CD4-positive, alpha-beta memory T cell (primary cell): ENCODE measurements at regions not wholly inside any gene's neighbourhood (a gene's known extent, or its start where the extent isn't known, plus 50 kb on each side); places are given as distances from the start of the nearest gene placed in this dataset.

ENCODE experiments used
- CTCF ChIA-PET: fragments of 350-600 bp; sonication (Branson Sonifier 250); formaldehyde crosslinking; loops from one replicate; lab custom pipeline; 2021; ENCODE audit warnings: inconsistent platforms; ENCODE audit not compliant: partially characterized antibody; lab: Charles Lee
- POLR2A ChIA-PET: fragments of 350-600 bp; sonication (Branson Sonifier 250); formaldehyde crosslinking; loops from one replicate; lab custom pipeline; 2021; ENCODE audit not compliant: partially characterized antibody; lab: Charles Lee
- DNase-seq, 5 donors: peaks; one replicate each; pipeline versions ENCODE4 v3.0.0 to v3.0.0-alpha.2; 2020 to 2022; ENCODE audit warnings: mixed read lengths in 1 of 5
- H3K27ac ChIP-seq: one replicate; pipeline ENCODE4 v1.7.0; 2013; ENCODE audit warnings: low read depth, low read length
- H3K27me3 ChIP-seq: 2 replicates; pipeline ENCODE4 v1.7.0; 2013; ENCODE audit warnings: mild to moderate bottlenecking, low read length, moderate library complexity; ENCODE audit not compliant: insufficient read depth
- H3K36me3 ChIP-seq: 2 replicates; pipeline ENCODE4 v1.7.0; 2013; ENCODE audit warnings: mild to moderate bottlenecking, low read length, moderate library complexity; ENCODE audit not compliant: insufficient read depth
- H3K4me1 ChIP-seq: 2 replicates; pipeline ENCODE4 v1.7.0; 2013; ENCODE audit warnings: mild to moderate bottlenecking, low read length, moderate library complexity; ENCODE audit not compliant: insufficient read depth
- H3K4me3 ChIP-seq, 2 donors: one replicate each; pipeline ENCODE4 v1.7.0; 2013; ENCODE audit warnings: low read length in 2 of 2, mild to moderate bottlenecking in 1 of 2
- H3K9me3 ChIP-seq, 2 donors: one replicate each; pipeline ENCODE4 v1.7.0; 2013; ENCODE audit warnings: low read length in 2 of 2, control low read depth in 1 of 2; ENCODE audit not compliant: control insufficient read depth in 1 of 2
- H3K27ac Mint-ChIP-seq, 7 donors: one replicate each; pipeline ENCODE4 v1.8.0; 2020 to 2021; ENCODE audit warnings: mixed read lengths in 7 of 7, mild to moderate bottlenecking in 6 of 7, inconsistent platforms in 3 of 7, moderate library complexity in 3 of 7
- H3K27me3 Mint-ChIP-seq, 2 donors: one replicate each; pipeline ENCODE4 v1.8.0; 2020 to 2021; ENCODE audit warnings: mixed read lengths in 2 of 2
- H3K36me3 Mint-ChIP-seq, 2 donors: one replicate each; pipeline ENCODE4 v1.8.0; 2020 to 2021; ENCODE audit warnings: mixed read lengths in 2 of 2, inconsistent platforms in 1 of 2, mild to moderate bottlenecking in 1 of 2
- H3K4me1 Mint-ChIP-seq, 4 donors: one replicate each; pipeline ENCODE4 v1.8.0; 2020 to 2021; ENCODE audit warnings: mixed read lengths in 4 of 4, mild to moderate bottlenecking in 1 of 4
- H3K4me3 Mint-ChIP-seq, 8 donors: one replicate each; pipeline ENCODE4 v1.8.0; 2020 to 2021; ENCODE audit warnings: mixed read lengths in 8 of 8, mild to moderate bottlenecking in 7 of 8, moderate library complexity in 6 of 8, inconsistent platforms in 3 of 8
- H3K9me3 Mint-ChIP-seq, 8 donors: one replicate each; pipeline ENCODE4 v1.8.0; 2020 to 2021; ENCODE audit warnings: mixed read lengths in 8 of 8, mild to moderate bottlenecking in 5 of 8, inconsistent platforms in 3 of 8, moderate library complexity in 1 of 8
- intact Hi-C: fragments of 100-400 bp; cut with micrococcal nuclease; formaldehyde crosslinking; loops from one replicate; pipeline ENCODE4 v1.15.1; 2023

DNA sequence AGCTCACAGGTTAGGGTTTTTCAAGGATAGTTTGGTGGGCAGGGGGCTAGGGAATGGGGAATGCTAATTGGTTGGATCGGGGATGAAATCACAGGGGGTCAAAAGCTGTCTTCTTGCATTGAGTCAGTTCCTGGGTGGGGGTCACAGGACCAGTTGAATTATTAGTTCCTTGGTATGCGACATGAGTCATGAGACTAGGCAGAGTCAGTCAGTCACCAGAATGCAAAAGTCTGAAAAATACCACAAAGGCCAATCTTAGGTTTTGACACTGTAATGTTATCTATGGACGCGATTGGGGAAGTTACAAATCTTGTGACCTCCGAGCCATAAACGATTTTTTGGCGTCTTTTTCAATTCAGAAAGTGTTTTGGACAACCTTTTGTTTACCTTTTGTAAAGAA lies 101.2 kb downstream of the ZNF519 start:
- no peaks in the 10 kb centered on the region for H3K36me3 Mint-ChIP-seq
- H3K4me3 ChIP-seq = no peak overlapping the region
- H3K4me1 Mint-ChIP-seq = no peaks in the 10 kb centered on the region
- CTCF ChIA-PET = no interaction called here
- H3K4me3 Mint-ChIP-seq = no peak overlapping the region
- no peaks in the 10 kb centered on the region for H3K4me1 ChIP-seq
- H3K36me3 ChIP-seq = no peaks in the 10 kb centered on the region
- DNase-seq = no peak
- H3K9me3 Mint-ChIP-seq = peaks cover 0 to 4% (median 0%) of the 10 kb centered on the region in 8 donors
- no peaks in the 10 kb centered on the region for H3K27me3 ChIP-seq
- H3K9me3 ChIP-seq = no peaks in the 10 kb centered on the region
- H3K27ac Mint-ChIP-seq = no peak overlapping the region
- no peak overlapping the region for H3K27ac ChIP-seq
- intact Hi-C loops = no loop called here
- POLR2A ChIA-PET = no interaction called here
- H3K27me3 Mint-ChIP-seq = peaks cover 4 to 8% of the 10 kb centered on the region in 2 donors

DNA sequence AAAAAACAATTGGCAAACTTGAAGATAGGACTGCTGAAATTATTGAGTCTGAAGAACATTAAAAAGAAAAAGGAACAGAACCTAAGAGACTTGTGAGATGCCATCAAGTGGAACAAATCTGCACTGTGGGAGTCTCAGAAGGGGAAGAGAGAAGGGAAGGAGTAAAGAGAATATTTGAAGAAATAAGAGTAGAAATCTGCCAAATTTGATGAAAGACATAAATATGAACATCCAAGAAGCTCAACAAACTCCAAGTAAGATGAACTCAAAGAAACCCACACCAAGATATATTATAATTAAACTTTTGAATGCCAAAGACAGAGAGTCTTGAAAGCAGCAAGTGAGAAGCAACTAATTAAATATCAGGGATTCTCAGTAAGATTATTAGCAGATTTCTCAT lies 102.7 kb downstream of the ZNF519 start:
- Histone ChIP-seq H3K27me3 (no peaks in the 10 kb centered on the region), H3K9me3 (no peaks in the 10 kb centered on the region), H3K27ac (no peak overlapping the region), H3K36me3 (no peaks in the 10 kb centered on the region), H3K4me3 (no peak overlapping the region), H3K4me1 (no peaks in the 10 kb centered on the region)
- Mint-ChIP-seq H3K4me3 (no peak overlapping the region), H3K9me3 (peaks cover 0 to 4% (median 0%) of the 10 kb centered on the region in 8 donors), H3K27ac (no peak overlapping the region), H3K27me3 (peaks cover 2 to 8% of the 10 kb centered on the region in 2 donors), H3K36me3 (no peaks in the 10 kb centered on the region), H3K4me1 (no peaks in the 10 kb centered on the region)
- CTCF ChIA-PET = no interaction called here
- intact Hi-C loops = loop anchor here (10.0 kb wide), 1 partner anchor 45 kb away; no protein-coding TSS in a partner anchor
- no peak for DNase-seq
- POLR2A ChIA-PET = no interaction called here

DNA sequence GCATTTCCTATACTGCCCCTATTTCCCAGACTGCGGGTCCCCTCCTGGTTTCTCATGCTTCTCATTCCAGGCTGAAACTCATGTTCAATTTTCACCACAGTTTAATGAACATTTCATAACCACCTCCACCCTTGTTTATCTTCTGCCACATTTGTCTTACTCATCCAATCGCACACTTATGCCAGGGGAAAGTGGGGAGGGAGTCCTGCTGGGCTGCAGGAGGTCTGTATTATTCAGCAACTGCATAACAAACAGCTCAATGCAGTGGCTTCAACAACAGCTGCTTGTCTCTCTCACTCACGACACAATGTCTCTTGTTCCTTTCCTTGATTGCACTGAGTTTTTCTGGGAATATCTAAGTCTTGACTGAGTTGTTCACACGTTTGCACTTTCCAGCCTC lies 106.0 kb downstream of the ZNF519 start:
- Histone ChIP-seq H3K4me3 (no peak overlapping the region), H3K27ac (no peak overlapping the region), H3K4me1 (no peaks in the 10 kb centered on the region), H3K9me3 (no peaks in the 10 kb centered on the region), H3K36me3 (no peaks in the 10 kb centered on the region), H3K27me3 (no peaks in the 10 kb centered on the region)
- Mint-ChIP-seq H3K27me3 (peaks cover 5 to 17% of the 10 kb centered on the region in 2 donors), H3K36me3 (no peaks in the 10 kb centered on the region), H3K27ac (no peak overlapping the region), H3K4me3 (no peak overlapping the region), H3K4me1 (no peaks in the 10 kb centered on the region), H3K9me3 (peaks cover 0 to 4% (median 0%) of the 10 kb centered on the region in 8 donors)
- DNase-seq = no peak
- ChIA-PET CTCF (no interaction called here), POLR2A (no interaction called here)
- intact Hi-C loops = loop anchor here (10.0 kb wide), 1 partner anchor 49 kb away; no protein-coding TSS in a partner anchor

DNA sequence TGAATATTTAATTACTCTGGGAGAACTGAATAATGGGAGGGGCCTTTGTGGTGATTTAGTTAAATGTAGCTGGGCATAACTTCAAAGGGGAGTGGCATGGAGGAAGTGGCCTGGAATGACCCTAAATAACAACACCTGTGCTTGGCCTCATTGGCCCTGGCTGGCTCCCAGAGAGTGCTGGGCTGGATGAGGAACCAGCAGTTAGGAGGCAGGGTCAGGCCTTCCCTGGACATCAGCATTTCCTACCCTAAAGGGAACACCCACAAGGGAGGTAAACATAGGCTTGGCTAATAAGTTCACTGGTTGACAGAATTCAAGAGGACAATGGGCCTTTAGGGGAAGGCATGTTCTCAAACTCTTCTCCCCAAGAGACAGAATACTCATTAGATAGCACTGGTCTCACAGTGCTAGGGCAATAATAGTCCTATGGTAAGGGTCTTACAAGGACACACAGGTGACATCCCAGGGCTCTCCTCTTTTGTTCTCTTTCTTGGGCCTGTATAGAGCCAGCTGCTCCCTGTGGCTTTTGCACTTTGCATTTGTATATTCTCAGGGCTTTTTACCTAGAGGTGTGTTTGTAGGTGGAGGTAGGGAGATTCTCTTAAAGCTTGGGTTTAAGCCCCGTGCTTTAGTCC lies 106.8 kb downstream of the ZNF519 start:
- POLR2A ChIA-PET = no interaction called here
- Mint-ChIP-seq H3K4me3 (no peak overlapping the region), H3K27ac (no peak overlapping the region), H3K9me3 (peaks cover 0 to 4% (median 0%) of the 10 kb centered on the region in 8 donors), H3K36me3 (no peaks in the 10 kb centered on the region), H3K27me3 (peaks cover 5 to 17% of the 10 kb centered on the region in 2 donors), H3K4me1 (no peaks in the 10 kb centered on the region)
- no peak for DNase-seq
- no peaks in the 10 kb centered on the region for H3K4me1 ChIP-seq
- H3K36me3 ChIP-seq = no peaks in the 10 kb centered on the region
- CTCF ChIA-PET = no interaction called here
- H3K27me3 ChIP-seq = no peaks in the 10 kb centered on the region
- intact Hi-C loops = loop anchor here (10.0 kb wide), 1 partner anchor 49 kb away; no protein-coding TSS in a partner anchor
- no peak overlapping the region for H3K27ac ChIP-seq
- H3K4me3 ChIP-seq = no peak overlapping the region
- no peaks in the 10 kb centered on the region for H3K9me3 ChIP-seq

DNA sequence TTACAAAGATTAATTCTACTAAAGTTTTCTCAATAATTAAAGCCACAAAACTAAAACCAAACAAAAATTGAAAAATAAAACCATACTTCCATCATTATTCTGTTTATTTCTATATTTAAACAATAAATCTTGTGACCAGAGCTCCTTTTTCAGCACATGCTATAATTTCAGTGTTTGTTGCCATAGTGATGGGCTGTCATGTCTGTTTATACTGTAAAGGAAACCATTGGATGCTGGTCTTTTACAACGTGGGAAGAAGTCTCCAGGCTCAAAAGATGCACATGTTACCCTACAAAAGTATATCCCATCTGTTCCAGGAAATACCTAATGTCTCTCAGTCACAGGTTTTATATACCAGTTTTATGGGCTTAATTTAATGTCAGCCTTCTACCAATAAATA lies 100.1 kb upstream of the MC2R start:
- no peaks in the 10 kb centered on the region for H3K27me3 ChIP-seq
- CTCF ChIA-PET = no interaction called here
- no peak overlapping the region for H3K27ac ChIP-seq
- no peak overlapping the region for H3K4me3 ChIP-seq
- Mint-ChIP-seq H3K36me3 (no peaks in the 10 kb centered on the region), H3K9me3 (peaks cover 0 to 5% (median 0%) of the 10 kb centered on the region in 8 donors), H3K4me1 (no peaks in the 10 kb centered on the region), H3K27ac (no peak overlapping the region), H3K27me3 (peaks cover 3 to 7% of the 10 kb centered on the region in 2 donors), H3K4me3 (no peak overlapping the region)
- H3K4me1 ChIP-seq = no peaks in the 10 kb centered on the region
- no peak for DNase-seq
- no peaks in the 10 kb centered on the region for H3K36me3 ChIP-seq
- POLR2A ChIA-PET = no interaction called here
- intact Hi-C loops = no loop called here
- no peaks in the 10 kb centered on the region for H3K9me3 ChIP-seq

DNA sequence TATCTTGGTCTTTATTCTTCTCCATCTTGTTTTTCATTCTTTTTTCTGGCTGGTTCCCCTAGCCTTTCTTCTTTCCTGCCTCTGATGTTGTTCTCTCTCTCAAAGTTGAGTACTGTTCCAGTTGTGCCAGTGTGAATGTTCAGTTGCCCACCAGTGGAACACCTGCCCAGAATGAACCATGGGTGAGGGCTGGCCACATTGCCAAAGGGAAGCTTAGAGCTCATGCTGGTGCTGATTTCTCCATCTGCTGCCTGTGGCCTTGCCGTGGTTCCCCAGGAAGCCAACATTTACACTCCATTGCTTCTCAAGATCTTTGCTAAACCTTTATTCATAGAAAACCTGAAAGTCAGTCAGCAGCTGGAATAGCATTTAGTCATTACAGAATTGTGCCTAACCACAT lies 99.1 kb upstream of the MC2R start:
- ChIA-PET POLR2A (no interaction called here), CTCF (no interaction called here)
- Mint-ChIP-seq H3K27me3 (peaks cover 3 to 6% of the 10 kb centered on the region in 2 donors), H3K36me3 (no peaks in the 10 kb centered on the region), H3K4me1 (no peaks in the 10 kb centered on the region), H3K9me3 (peaks cover 0 to 5% (median 0%) of the 10 kb centered on the region in 8 donors), H3K4me3 (no peak overlapping the region), H3K27ac (no peak overlapping the region)
- Histone ChIP-seq H3K36me3 (no peaks in the 10 kb centered on the region), H3K27me3 (no peaks in the 10 kb centered on the region), H3K9me3 (no peaks in the 10 kb centered on the region), H3K4me3 (no peak overlapping the region), H3K27ac (no peak overlapping the region), H3K4me1 (no peaks in the 10 kb centered on the region)
- DNase-seq = no peak
- intact Hi-C loops = no loop called here

DNA sequence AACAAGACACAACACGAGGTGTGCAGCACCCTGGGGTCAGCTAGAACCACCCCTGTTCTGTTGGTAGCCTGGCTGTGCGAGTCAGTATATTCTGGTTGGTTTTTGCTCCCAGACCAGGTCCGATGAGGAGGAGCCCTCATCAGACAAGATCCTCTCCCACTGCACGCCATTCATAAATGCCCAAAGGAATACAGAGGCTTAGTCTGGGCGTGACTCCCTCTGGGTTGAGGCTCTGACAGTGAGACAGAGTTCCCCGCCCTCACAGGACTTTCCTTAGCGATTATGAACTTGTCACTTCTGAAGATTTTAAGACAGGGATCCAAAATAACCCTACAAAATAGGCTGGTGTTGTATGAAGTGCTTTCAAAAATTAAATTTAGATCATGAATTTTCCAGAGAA lies 85.5 kb upstream of the MC2R start:
- no peak for DNase-seq
- Mint-ChIP-seq H3K36me3 (no peaks in the 10 kb centered on the region), H3K27ac (no peak overlapping the region), H3K4me3 (no peak overlapping the region), H3K4me1 (no peaks in the 10 kb centered on the region), H3K9me3 (peaks cover 0 to 6% (median 0%) of the 10 kb centered on the region in 8 donors), H3K27me3 (no peaks in the 10 kb centered on the region)
- intact Hi-C loops = no loop called here
- Histone ChIP-seq H3K9me3 (no peaks in the 10 kb centered on the region), H3K27me3 (no peaks in the 10 kb centered on the region), H3K4me1 (no peaks in the 10 kb centered on the region), H3K4me3 (no peak overlapping the region), H3K36me3 (no peaks in the 10 kb centered on the region), H3K27ac (no peak overlapping the region)
- ChIA-PET POLR2A (no interaction called here), CTCF (no interaction called here)
